LNCAP (cell line): ENCODE measurements at regions not wholly inside any gene's neighbourhood (a gene's known extent, or its start where the extent isn't known, plus 50 kb on each side); places are given as distances from the start of the nearest gene placed in this dataset.

Experiments used
- CTCF ChIP-seq: fragments of 450-650 bp; IDR thresholded peaks from 2 replicates; pipeline ENCODE4 v1.5.1; 2017; ENCODE audit warnings: mild to moderate bottlenecking

- TF ChIP-seq CTCF, result no peak
Measured at GRCh38 chr13:55493297-55493696, 1647.4 kb upstream of the PRR20A start.

- TF ChIP-seq CTCF, result no peak
Measured at GRCh38 chr13:55497486-55497885, 1643.2 kb upstream of the PRR20A start.

- no peak for TF ChIP-seq CTCF
Measured at GRCh38 chr13:55500694-55501093, 1640.0 kb upstream of the PRR20A start.

GRCh38 chr13:55516610-55517009, 1624.1 kb upstream of the PRR20A start:
- TF ChIP-seq CTCF, result no peak

- TF ChIP-seq CTCF, result peak; percentile 47
Measured at GRCh38 chr13:55517312-55517711, 1623.4 kb upstream of the PRR20A start.

GRCh38 chr13:55528434-55528833, 1612.3 kb upstream of the PRR20A start:
- TF ChIP-seq CTCF, result no peak

GRCh38 chr13:55534306-55534705, 1606.4 kb upstream of the PRR20A start:
- no peak for TF ChIP-seq CTCF

- TF ChIP-seq CTCF, result no peak
Measured at GRCh38 chr13:55538424-55538823, 1602.3 kb upstream of the PRR20A start.
